LHCN-M2 (cell line): ENCODE measurements at regions not wholly inside any gene's neighbourhood (a gene's known extent, or its start where the extent isn't known, plus 50 kb on each side); places are given as distances from the start of the nearest gene placed in this dataset.

Experiments
- DNase-seq: peaks from one replicate; pipeline ENCODE4 v3.0.0-alpha.2; 2012; ENCODE audit warnings: low read depth

- DNase-seq = peak; percentile 27
Observed at GRCh38 chr2:217247476-217247875, 387.6 kb upstream of the TNP1 start.

- DNase-seq = no peak
Observed at GRCh38 chr2:217246108-217246507, 386.2 kb upstream of the TNP1 start.

DNA sequence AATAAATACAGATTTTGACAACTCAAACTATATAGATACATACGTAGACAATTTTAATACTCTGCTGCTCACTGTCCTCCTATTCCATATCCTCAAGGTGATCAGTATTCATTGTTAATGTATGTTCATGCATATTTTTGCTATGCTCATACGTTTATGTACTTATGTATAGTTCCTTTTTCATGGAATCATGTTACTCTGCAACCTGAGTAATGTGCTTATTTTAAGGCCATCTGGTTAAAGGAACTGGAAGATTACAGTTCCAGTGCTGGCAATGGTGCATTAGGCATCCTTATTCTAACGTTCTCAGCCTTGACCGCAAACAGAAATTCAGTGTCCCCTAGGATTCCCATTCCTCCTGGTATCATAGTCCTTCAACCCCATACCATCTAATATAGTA is 385.0 kb upstream of the TNP1 start:
- DNase-seq = no peak

DNA sequence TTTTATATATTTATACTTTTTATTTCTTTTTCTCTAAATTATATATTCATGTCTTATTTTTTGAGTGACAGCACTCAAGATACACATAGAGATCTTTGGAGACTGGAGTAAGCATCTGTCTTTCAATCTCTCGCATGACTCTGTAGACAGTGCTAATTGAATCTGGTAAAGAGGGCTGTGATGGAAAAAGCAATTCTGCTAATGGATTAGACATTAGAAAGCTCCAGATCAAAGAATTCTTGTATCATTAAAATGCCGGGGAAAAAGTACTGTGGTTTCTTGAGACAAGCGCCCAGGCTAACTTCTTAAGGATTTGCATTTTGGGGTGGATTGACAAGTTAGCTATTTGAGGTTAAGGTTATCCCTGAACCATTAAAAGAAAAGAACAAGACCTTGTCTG is 383.1 kb upstream of the TNP1 start:
- no peak for DNase-seq

GRCh38 chr2:217231724-217232123 is 371.9 kb upstream of the TNP1 start:
- no peak for DNase-seq

- no peak for DNase-seq
Observed at GRCh38 chr2:217231212-217231611, 371.3 kb upstream of the TNP1 start.

- no peak for DNase-seq
Observed at GRCh38 chr2:217228732-217229131, 368.9 kb upstream of the TNP1 start.

GRCh38 chr2:217227794-217228193 is 367.9 kb upstream of the TNP1 start:
- DNase-seq = no peak

- no peak for DNase-seq
Observed at GRCh38 chr2:217225596-217225995, 365.7 kb upstream of the TNP1 start.

DNA sequence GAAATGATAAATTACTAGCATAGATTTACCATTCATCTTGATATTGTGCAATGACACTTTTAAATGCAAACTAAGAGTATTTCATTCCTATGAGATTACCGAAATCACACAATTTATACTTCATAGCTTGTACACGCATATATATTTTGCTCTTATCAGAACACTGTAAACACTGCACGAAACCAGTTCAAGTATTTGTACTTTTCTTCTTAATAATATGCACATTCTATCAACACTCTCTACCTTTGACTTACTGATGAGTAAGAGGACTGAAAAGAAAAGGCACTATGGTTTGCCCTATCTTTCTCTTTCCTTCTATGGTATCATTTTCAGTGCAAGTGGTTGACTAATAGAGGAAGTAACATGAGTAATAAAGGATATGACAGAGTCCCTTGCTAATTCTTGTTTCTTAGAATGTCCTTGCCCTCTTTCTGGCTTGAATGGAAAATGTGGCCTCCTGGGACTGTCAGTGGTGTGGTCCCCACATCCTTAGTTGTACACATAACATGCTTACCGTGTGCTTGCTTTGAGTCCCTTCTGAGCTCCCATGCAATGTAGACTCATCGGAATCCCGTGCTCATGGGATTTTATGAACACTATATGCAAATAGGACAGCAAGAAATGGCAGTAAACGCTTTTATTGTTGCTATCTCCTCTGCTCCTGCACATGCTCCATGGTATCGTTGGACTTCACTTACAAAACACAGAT is 363.5 kb upstream of the TNP1 start:
- DNase-seq = peak; percentile 92

- no peak for DNase-seq
Observed at GRCh38 chr2:217222309-217222910, 362.5 kb upstream of the TNP1 start.

DNA sequence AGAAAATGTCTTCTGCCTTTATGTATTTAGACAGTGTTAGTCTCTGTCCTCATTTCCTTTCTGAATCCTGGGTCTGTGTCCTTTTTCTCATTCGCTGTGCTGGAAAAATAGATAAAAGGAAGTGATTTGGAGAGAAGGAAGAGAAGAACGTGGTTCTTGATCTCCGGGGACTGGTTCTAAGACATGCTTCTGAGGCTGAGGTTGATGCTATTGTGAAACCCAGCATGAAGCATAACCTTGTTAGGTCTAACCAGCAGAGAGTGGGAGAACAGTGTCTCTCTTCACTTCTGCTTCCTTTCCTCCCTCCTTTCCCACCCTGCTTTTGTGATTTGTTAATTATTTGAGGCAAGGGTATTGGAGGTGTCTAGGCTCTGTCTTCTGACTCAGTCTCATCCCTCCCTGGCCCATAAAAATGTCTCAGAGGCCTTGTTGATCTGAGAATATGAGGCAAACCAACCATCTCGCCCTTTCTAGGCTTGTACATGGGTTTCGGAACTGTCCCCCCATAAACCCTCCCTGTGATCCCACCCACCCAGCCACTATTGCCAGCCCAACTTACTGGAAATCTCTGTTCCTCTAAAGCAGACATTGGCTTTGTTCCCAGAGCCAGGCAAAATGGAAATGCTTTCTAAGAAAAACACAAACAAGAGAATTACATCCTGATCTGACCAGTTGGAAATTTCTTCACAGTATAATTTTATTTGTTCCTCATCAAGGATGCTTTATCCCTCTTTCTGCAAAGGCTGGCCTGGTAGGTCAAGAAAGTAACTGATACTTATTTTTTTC is 360.6 kb upstream of the TNP1 start:
- peak; percentile 52 for DNase-seq

GRCh38 chr2:217219164-217219520 is 359.3 kb upstream of the TNP1 start:
- DNase-seq = no peak

DNA sequence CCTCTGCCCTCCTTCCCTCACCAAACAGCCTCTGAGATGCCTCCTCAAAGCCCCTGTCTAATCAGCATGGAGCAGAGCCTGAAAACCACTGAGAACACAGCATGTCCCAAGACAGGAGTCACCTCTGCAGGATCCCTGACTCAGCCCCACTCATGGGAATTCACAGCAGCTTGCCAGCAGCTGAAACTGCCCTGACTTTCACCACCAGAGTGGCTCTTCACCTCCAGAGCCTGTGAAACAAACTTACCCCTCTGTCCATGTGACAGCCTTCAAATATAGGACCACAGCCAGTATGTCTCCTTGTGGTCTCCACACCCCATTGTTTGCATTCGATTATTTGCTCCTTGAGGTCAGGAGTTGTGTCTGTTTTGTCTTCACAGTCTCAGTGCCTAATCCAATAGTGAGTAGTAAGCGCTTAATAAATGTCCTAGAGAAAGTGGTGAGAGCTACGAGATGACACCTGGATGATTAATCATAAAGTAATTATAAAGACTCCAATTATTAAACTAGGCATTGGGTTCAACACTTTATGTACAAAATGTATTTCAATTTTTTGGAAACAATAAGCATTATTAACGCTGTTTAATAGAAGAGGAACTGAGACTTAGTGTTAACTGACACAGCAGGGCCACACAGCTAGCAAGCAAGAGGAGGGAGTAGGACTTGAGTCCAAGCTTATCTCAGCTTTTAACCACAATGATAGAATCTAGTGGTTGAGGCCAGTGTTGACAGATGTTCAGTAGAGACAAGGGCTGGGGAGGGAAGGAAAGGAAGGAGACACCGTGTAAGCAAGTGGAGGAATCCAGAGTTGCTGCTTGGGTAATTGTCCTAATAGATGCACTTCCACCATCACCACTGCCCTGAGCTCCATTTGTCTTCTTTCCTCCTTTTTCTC is 358.7 kb upstream of the TNP1 start:
- DNase-seq = peak; percentile 72

DNA sequence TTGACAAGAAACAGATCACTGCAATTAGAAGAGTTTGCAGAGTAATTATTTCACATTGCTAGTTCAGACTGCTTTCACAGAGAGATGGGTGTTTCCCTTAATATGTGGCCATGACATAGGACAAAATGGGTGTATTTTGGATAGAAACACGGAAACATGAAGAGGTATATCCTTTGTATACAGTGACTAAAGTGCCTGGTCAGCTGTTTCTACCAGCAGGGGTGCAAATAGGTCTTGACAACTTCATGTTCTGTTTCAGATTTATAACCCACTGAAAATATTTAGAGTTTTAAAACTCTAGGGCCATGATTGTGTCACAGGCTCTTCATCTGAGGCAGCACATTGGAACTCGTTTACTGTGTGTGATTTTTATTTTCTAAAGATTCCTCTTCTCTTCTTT is 357.1 kb upstream of the TNP1 start:
- no peak for DNase-seq

DNA sequence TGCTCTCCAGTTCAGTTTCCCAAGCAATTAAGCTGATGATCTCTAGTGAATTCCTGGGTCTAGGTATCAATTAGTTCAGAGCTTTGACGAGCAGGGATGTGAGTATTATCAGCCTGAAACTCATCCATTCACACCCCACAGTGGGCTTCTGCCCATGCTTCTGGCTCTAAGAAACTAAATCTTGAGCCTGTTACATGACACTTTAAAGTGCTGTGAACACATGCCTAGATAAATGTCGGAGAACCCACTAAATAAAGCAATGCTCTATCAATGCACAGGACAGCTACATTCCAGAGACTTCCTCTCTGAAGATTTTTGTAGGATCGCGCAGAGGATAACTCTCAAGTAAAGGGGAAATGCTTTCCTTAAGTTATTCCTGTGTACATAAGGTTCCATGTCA is 356.5 kb upstream of the TNP1 start:
- no peak for DNase-seq

DNA sequence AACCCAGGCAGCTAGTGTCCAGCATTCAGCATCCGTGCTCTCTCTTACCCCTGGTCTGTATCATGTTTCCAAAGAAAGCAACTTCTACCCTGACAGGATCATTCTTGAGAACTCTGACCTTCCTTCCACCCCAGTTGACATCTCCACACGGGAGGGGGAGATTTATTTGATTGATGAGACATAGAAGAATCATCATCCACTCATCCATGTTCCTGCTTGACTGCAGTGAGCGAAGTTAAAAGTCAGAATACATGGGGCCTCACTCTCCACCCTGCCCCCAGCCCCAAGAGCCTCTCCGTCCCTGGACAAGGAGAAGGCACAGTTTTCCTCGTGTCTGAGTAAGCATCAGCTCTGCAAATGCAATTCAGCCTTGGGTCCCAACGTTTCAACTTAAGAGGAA is 356.0 kb upstream of the TNP1 start:
- no peak for DNase-seq

GRCh38 chr2:217208867-217209266 is 349.0 kb upstream of the TNP1 start:
- no peak for DNase-seq

DNA sequence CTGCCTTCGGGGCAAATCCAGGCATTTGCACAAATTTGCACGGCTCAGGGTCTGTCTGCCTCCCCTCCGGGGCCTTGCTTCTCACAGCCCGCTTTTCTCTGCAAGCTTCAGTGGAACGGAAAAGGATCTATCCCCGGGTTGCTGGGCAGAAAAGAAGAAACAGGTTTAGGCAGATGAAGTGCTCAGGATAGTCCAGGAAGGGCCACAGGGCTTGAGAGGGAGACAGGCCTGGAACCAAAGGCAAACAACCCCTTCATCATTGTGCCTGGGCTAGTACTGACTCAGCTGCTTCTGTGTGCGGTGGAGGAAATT is 347.8 kb upstream of the TNP1 start:
- DNase-seq = no peak

DNA sequence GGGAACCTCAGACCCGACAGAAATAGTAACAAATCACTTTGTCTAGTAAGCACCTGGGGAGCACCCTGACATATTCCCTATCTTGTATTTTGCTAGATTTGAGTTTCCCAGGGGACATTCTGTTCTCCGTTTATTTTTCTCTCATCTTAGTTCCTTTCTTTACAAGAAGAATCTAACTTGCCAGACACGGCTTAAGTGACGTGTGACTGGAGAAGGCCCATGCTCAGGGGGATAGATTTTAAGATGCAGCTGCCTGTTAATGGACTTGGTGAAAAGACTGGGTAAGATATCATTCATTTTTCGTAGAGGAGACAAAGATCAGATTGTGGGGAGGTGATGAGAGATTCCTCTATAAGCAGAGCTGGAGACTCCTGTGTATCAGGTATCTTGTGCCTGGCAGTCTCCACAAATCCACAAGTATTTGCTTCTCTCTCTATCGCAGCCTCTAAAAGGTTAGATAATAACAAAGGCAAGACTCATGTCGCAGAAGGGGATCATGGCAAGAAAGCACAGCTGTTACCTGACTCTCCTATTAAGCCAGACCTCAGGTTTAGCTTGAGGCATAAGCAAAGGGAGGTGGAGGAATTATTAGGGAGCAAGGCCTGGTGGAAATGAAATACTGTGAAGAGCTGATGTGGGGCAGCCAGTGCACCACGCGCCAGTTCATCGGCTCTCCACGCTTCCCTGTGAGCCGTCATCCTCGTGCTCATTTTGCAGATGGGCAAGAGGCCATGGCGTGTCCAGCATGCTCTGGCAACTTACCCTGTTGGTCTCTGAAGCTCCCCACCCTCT is 347.2 kb upstream of the TNP1 start:
- DNase-seq = no peak

DNA sequence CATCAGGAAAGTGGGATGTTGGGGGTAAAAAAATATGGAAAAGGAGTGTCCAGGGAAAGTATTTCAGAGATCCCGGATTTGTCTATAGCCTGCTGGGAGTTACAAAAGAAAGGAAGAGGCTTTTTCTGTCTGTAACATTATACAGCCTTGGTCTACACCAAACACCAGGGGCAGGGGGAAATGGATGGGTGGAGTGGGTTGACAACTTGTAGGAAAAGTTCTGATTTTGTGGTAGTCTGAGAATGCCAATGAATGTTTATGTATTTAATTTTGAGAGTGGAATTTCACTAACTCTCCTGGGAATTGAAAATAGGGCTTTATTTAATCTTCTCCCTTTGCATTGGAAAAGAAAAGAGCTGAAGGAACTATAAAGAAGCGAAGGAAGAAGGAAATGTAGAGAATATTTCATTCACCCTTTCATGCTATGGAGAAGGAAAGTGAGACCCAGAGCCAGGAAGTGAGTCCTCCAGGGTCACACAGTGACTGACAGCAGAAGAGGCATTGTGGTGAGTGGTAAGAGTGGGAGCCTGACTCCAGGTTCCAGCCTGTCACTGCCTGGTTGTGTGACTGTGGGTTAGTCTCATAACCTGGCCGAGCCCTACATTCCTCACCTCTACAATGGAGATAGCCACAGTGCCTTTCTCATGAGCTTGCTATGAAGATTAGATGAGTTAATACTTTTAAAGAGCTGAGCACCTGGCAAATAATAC is 346.3 kb upstream of the TNP1 start:
- DNase-seq = no peak
